Endothelial cell (in vitro differentiated cells): ENCODE measurements at regions not wholly inside any gene's neighbourhood (a gene's known extent, or its start where the extent isn't known, plus 50 kb on each side); places are given as distances from the start of the nearest gene placed in this dataset.

ENCODE experiments used
- DNase-seq: peaks from one replicate; pipeline ENCODE4 v3.0.0; 2021; ENCODE audit warnings: low spot score
- H3K27ac Mint-ChIP-seq: one replicate; pipeline ENCODE4 v1.8.0; 2021; ENCODE audit warnings: mixed read lengths, inconsistent platforms; ENCODE audit not compliant: unreplicated experiment
- H3K27me3 Mint-ChIP-seq: one replicate; pipeline ENCODE4 v1.8.0; 2021; ENCODE audit warnings: mild to moderate bottlenecking, moderate library complexity, mixed read lengths, inconsistent platforms; ENCODE audit not compliant: unreplicated experiment
- H3K36me3 Mint-ChIP-seq: one replicate; pipeline ENCODE4 v1.8.0; 2021; ENCODE audit warnings: mild to moderate bottlenecking, low read depth, mixed read lengths, inconsistent platforms; ENCODE audit not compliant: unreplicated experiment
- H3K4me1 Mint-ChIP-seq: one replicate; pipeline ENCODE4 v1.8.0; 2021; ENCODE audit warnings: mild to moderate bottlenecking, mixed read lengths, inconsistent platforms; ENCODE audit not compliant: unreplicated experiment
- H3K4me3 Mint-ChIP-seq: one replicate; pipeline ENCODE4 v1.8.0; 2021; ENCODE audit warnings: mild to moderate bottlenecking, mixed read lengths, inconsistent platforms; ENCODE audit not compliant: unreplicated experiment
- H3K9me3 Mint-ChIP-seq: one replicate; pipeline ENCODE4 v1.8.0; 2021; ENCODE audit warnings: mixed read lengths, inconsistent platforms; ENCODE audit not compliant: unreplicated experiment
- TF ChIP-seq, protein P1 (sequence below): fragments of 200-600 bp; sonication (generic); IDR thresholded peaks from one replicate; pipeline ENCODE4 v1.5.0; 2021; ENCODE audit warnings: antibody characterized with exemption; ENCODE audit not compliant: unreplicated experiment

DNA sequence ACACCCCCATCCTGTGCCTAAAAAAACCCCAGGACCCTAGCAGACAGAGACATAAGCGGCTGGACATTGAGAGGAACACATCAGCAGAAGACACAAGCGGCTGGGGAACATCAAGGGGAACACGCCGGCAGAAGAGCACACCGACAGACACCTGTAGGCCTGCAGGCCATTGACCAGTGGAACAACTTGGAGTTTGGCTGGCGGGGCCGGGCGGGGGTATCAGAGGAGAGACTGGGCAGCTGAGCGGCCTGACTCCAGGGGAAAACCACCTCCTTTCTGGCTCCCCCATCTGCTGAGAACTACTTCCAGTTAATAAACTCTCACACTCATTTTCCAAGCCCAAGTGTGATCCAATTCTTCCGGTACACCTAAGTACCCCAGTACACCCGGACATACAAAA is 264.7 kb upstream of the ISX start:
- no peaks in the 10 kb centered on the region for H3K36me3 Mint-ChIP-seq
- no peak overlapping the region for H3K27ac Mint-ChIP-seq
- H3K4me1 Mint-ChIP-seq = no peaks in the 10 kb centered on the region
- no peak for DNase-seq
- peaks cover 52% of the 10 kb centered on the region for H3K9me3 Mint-ChIP-seq
- H3K4me3 Mint-ChIP-seq = no peak overlapping the region
- TF ChIP-seq, protein P1, sequence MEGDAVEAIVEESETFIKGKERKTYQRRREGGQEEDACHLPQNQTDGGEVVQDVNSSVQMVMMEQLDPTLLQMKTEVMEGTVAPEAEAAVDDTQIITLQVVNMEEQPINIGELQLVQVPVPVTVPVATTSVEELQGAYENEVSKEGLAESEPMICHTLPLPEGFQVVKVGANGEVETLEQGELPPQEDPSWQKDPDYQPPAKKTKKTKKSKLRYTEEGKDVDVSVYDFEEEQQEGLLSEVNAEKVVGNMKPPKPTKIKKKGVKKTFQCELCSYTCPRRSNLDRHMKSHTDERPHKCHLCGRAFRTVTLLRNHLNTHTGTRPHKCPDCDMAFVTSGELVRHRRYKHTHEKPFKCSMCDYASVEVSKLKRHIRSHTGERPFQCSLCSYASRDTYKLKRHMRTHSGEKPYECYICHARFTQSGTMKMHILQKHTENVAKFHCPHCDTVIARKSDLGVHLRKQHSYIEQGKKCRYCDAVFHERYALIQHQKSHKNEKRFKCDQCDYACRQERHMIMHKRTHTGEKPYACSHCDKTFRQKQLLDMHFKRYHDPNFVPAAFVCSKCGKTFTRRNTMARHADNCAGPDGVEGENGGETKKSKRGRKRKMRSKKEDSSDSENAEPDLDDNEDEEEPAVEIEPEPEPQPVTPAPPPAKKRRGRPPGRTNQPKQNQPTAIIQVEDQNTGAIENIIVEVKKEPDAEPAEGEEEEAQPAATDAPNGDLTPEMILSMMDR = no peak
- H3K27me3 Mint-ChIP-seq = peaks cover 4% of the 10 kb centered on the region

DNA sequence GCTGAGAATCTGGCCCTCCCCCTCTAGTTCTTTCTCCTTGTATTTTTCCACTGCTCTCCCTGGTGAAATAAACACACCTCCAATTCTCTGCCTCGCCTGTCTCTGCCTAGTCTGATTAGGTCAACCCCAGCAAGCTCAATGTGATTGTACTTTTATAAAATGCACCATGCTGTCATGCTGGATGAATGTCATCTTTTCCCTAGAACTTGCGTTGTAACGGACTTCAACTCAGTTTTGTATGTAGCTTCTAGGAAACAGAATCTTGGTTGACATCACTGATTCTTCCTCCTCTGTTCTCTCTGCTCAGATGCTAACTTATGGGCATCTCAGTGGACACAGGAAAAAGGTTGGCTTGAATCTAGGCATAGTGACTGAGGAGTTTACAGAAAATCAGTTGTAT is 261.9 kb upstream of the ISX start:
- Mint-ChIP-seq H3K27ac (no peak overlapping the region), H3K4me1 (no peaks in the 10 kb centered on the region), H3K27me3 (peaks cover 2% of the 10 kb centered on the region), H3K36me3 (no peaks in the 10 kb centered on the region), H3K4me3 (no peak overlapping the region), H3K9me3 (peaks cover 54% of the 10 kb centered on the region)
- no peak for DNase-seq
- TF ChIP-seq, protein P1 = no peak

DNA sequence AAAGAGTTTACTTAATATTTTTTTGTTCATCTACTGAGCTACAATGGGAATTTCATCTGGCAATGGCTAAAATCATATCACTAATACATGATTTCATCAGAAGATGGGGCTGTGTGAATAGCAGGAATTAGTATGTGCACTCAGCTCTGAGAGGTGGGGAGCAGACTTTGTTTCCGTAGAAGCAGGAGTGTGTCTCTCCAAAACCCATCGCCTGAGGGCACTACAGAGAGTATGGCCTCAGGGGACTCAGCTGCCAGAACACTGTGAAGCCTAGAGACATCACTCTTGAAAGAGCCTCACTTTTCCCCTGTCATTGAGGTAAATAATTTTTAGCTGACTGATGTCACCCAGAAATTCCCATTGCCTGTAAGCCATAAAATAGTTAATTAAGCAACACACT is 261.4 kb upstream of the ISX start:
- no peaks in the 10 kb centered on the region for H3K4me1 Mint-ChIP-seq
- H3K4me3 Mint-ChIP-seq = no peak overlapping the region
- H3K9me3 Mint-ChIP-seq = peaks cover 53% of the 10 kb centered on the region
- no peak for DNase-seq
- no peaks in the 10 kb centered on the region for H3K36me3 Mint-ChIP-seq
- TF ChIP-seq, protein P1 = no peak
- H3K27me3 Mint-ChIP-seq = peaks cover 2% of the 10 kb centered on the region
- no peak overlapping the region for H3K27ac Mint-ChIP-seq

DNA sequence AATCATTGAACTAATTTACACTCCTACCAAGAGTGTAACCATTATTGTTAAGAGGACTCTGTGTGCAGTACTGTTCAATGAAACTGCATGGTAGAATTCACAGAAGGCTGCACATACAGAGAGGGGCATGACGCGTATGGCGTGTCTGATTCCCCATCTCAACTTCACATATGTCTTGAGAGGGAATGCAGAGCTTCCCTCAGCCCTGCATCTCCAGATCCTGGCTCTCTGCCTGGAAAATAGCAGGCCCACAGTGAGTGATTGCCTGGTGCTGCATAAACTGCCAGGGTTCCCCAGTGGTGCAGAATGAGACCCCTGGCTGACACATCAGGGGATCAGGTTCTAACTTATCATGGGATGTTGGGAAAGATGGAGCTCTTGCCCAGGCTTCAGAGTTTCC is 260.2 kb upstream of the ISX start:
- H3K9me3 Mint-ChIP-seq = peaks cover 59% of the 10 kb centered on the region
- H3K36me3 Mint-ChIP-seq = no peaks in the 10 kb centered on the region
- no peak overlapping the region for H3K27ac Mint-ChIP-seq
- TF ChIP-seq, protein P1 = no peak
- H3K4me3 Mint-ChIP-seq = no peak overlapping the region
- no peak for DNase-seq
- H3K27me3 Mint-ChIP-seq = no peaks in the 10 kb centered on the region
- no peaks in the 10 kb centered on the region for H3K4me1 Mint-ChIP-seq

DNA sequence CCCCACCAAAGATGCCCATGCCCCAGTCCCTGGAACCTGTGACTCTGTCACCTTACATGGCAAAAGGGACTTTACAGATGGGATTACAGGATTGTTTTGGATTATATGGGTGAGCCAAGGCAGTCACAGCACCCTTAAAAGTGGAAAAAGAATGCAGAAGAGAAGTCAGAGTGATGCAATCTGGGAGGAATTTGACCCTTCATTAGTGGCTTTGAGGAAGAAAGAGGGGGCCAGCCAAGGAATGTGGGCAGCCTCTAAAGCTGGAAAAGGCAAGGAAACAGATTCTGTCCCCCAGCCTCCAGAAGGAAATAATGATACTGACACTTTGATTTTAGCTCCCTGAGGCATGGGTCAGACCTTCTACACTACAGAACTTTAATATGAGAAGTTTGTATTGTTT is 257.3 kb upstream of the ISX start:
- peaks cover 47% of the 10 kb centered on the region for H3K9me3 Mint-ChIP-seq
- no peaks in the 10 kb centered on the region for H3K27me3 Mint-ChIP-seq
- TF ChIP-seq, protein P1 = no peak
- no peak for DNase-seq
- H3K36me3 Mint-ChIP-seq = no peaks in the 10 kb centered on the region
- no peak overlapping the region for H3K27ac Mint-ChIP-seq
- H3K4me1 Mint-ChIP-seq = no peaks in the 10 kb centered on the region
- H3K4me3 Mint-ChIP-seq = no peak overlapping the region
